Spleen (tissue), 11 donors: ENCODE measurements at regions not wholly inside any gene's neighbourhood (a gene's known extent, or its start where the extent isn't known, plus 50 kb on each side); places are given as distances from the start of the nearest gene placed in this dataset.

Source experiments
- DNase-seq: peaks from one replicate; pipeline ENCODE4 v3.0.0-alpha.2; 2020
- H3K27ac ChIP-seq, 8 donors: fragments of 200-600 bp; sonication (generic) in 7 of 8; 1 replicate in 4 of 8; 2 replicates in 4 of 8; pipeline versions ENCODE4 v1.5.0 to v1.8.0; 2016 to 2021; ENCODE audit warnings: inconsistent platforms in 4 of 8, mild to moderate bottlenecking in 4 of 8, moderate library complexity in 1 of 8
- H3K27me3 ChIP-seq, 7 donors: fragments of 200-600 bp; sonication (generic) in 6 of 7; replicated peaks in 1 of 7; 1 replicate in 4 of 7; 2 replicates in 3 of 7; pipeline versions ENCODE4 v1.5.0 to v1.8.0; 2016 to 2021; ENCODE audit warnings: inconsistent platforms in 3 of 7, mild to moderate bottlenecking in 1 of 7
- H3K36me3 ChIP-seq, 6 donors: fragments of 200-600 bp; sonication (generic) in 5 of 6; 1 replicate in 4 of 6; 2 replicates in 2 of 6; pipeline versions ENCODE4 v1.5.0 to v1.8.0; 2016 to 2021; ENCODE audit warnings: inconsistent platforms in 2 of 6
- H3K4me1 ChIP-seq, 6 donors: fragments of 200-600 bp; sonication (generic) in 5 of 6; 1 replicate in 3 of 6; 2 replicates in 3 of 6; pipeline versions ENCODE4 v1.5.0 to v1.8.0; 2016 to 2021; ENCODE audit warnings: inconsistent platforms in 3 of 6
- H3K4me3 ChIP-seq, 8 donors: fragments of 200-600 bp; sonication (generic) in 7 of 8; 1 replicate in 4 of 8; 2 replicates in 4 of 8; pipeline versions ENCODE4 v1.5.0 to v1.8.0; 2016 to 2021; ENCODE audit warnings: inconsistent platforms in 4 of 8, mild to moderate bottlenecking in 4 of 8, moderate library complexity in 2 of 8
- H3K9me3 ChIP-seq, 8 donors: fragments of 200-600 bp; sonication (generic) in 7 of 8; 1 replicate in 4 of 8; 2 replicates in 4 of 8; pipeline versions ENCODE4 v1.5.0 to v1.8.0; 2016 to 2021; ENCODE audit warnings: inconsistent platforms in 4 of 8
- CTCF ChIP-seq, 11 experiments: fragments of 200-600 bp in 7 of 11; fragments of 450-650 bp in 4 of 11; sonication (generic) in 4 of 11; IDR thresholded peaks in 8 of 11; conservative IDR thresholded peaks in 3 of 11; 1 replicate in 7 of 11; 2 replicates in 4 of 11; pipeline versions ENCODE4 v1.4.0 to v1.8.0; 2016 to 2021; ENCODE audit warnings: antibody characterized with exemption in 11 of 11, inconsistent platforms in 4 of 11, mild to moderate bottlenecking in 1 of 11
- POLR2A ChIP-seq, 3 donors: fragments of 450-650 bp; IDR thresholded peaks; one replicate each; pipeline ENCODE4 v1.5.1; 2017; ENCODE audit warnings: antibody characterized with exemption in 3 of 3, mild to moderate bottlenecking in 1 of 3
- POLR2AphosphoS5 ChIP-seq, 3 donors: sonication (generic); formaldehyde crosslinking; IDR thresholded peaks; one replicate each; pipeline ENCODE4 v1.5.1; 2017; ENCODE audit warnings: antibody characterized with exemption in 3 of 3
- WGBS, 5 donors: extraction: QIAGEN DNeasy Blood & Tissue Kit in 3 of 5; methylation state at CpG; one replicate each; pipeline versions ENCODE4 v1.1.5 to v1.1.7; 2013 to 2018; 5-methylcytosine and 5-hydroxymethylcytosine counted together
- intact Hi-C: fragments of 100-400 bp; cut with DNase I; formaldehyde crosslinking; loops from one replicate; pipeline ENCODE4 v1.15.0; 2023; ENCODE audit warnings: low total_unique reads
- donor health status: healthy with polysubstance abuse.
- donor health status: DM: no; HTN: no; CAD: no; lungs with moderate emphysema.
- donor health status: DM: no; HTN: no; CAD: no.
- donor health status: Bipolar disorder and iron deficiency.
- donor health status: healthy.
- donor health status: DM: no; HTN: no; CAD: no.
- donor health status: DM: yes; HTN: yes; CAD: no.

- Histone ChIP-seq H3K27me3 (no peaks in the 10 kb centered on the region), H3K36me3 (no peaks in the 10 kb centered on the region), H3K4me1 (no peaks in the 10 kb centered on the region), H3K27ac (no peak overlapping the region), H3K9me3 (peaks cover 0 to 54% (median 37%) of the 10 kb centered on the region in 8 donors), H3K4me3 (no peak overlapping the region)
- TF ChIP-seq POLR2A (IDR thresholded peaks at IDR 0.05) (no peak), POLR2AphosphoS5 (IDR thresholded peaks at IDR 0.05) (no peak), CTCF (IDR thresholded peaks at IDR 0.05 in 8 of 11, conservative IDR thresholded peaks at IDR 0.05 in 3 of 11) (no peak)
- WGBS, 5 donors, result 73 to 90% (median 77%) methylated on average over 1 of the region's 1 CpG
- intact Hi-C loops, result no loop called here
- no peak for DNase-seq
Observed at GRCh38 chr15:97615114-97615513, 345.4 kb upstream of the ARRDC4 start.

- WGBS, 5 donors, result 69 to 85% (median 73%) methylated on average over 3 of the region's 3 CpGs
- no peak overlapping the region for H3K27ac ChIP-seq
- H3K4me1 ChIP-seq, result no peaks in the 10 kb centered on the region
- TF ChIP-seq POLR2A (IDR thresholded peaks at IDR 0.05) (no peak), CTCF (IDR thresholded peaks at IDR 0.05 in 8 of 11, conservative IDR thresholded peaks at IDR 0.05 in 3 of 11) (no peak), POLR2AphosphoS5 (IDR thresholded peaks at IDR 0.05) (no peak)
- no peak for DNase-seq
- peaks cover 0 to 3% (median 0%) of the 10 kb centered on the region in 8 donors for H3K9me3 ChIP-seq
- H3K36me3 ChIP-seq, result no peaks in the 10 kb centered on the region
- H3K4me3 ChIP-seq, result no peak overlapping the region
- no peaks in the 10 kb centered on the region for H3K27me3 ChIP-seq
- intact Hi-C loops, result no loop called here
Observed at GRCh38 chr15:97623091-97623661, 337.3 kb upstream of the ARRDC4 start.

- Histone ChIP-seq H3K4me3 (no peak overlapping the region), H3K36me3 (no peaks in the 10 kb centered on the region), H3K4me1 (no peaks in the 10 kb centered on the region), H3K9me3 (peaks cover 0 to 12% (median 0%) of the 10 kb centered on the region in 8 donors), H3K27me3 (no peaks in the 10 kb centered on the region), H3K27ac (no peak overlapping the region)
- no peak for DNase-seq
- TF ChIP-seq POLR2AphosphoS5 (IDR thresholded peaks at IDR 0.05), result no peak
- no peak for TF ChIP-seq CTCF (IDR thresholded peaks at IDR 0.05 in 8 of 11, conservative IDR thresholded peaks at IDR 0.05 in 3 of 11)
- no peak for TF ChIP-seq POLR2A (IDR thresholded peaks at IDR 0.05)
- intact Hi-C loops, result no loop called here
- WGBS, 5 donors, result 44 to 69% (median 58%) methylated on average over 1 of the region's 1 CpG
Observed at GRCh38 chr15:97627634-97628033, 332.9 kb upstream of the ARRDC4 start.

- no peaks in the 10 kb centered on the region for H3K36me3 ChIP-seq
- no peak overlapping the region for H3K4me3 ChIP-seq
- no peak for TF ChIP-seq POLR2A (IDR thresholded peaks at IDR 0.05)
- TF ChIP-seq POLR2AphosphoS5 (IDR thresholded peaks at IDR 0.05), result no peak
- TF ChIP-seq CTCF (IDR thresholded peaks at IDR 0.05 in 8 of 11, conservative IDR thresholded peaks at IDR 0.05 in 3 of 11), result no peak
- no peaks in the 10 kb centered on the region for H3K4me1 ChIP-seq
- intact Hi-C loops, result no loop called here
- WGBS, 5 donors, result 56 to 68% (median 63%) methylated on average over 2 of the region's 2 CpGs
- peaks cover 0 to 4% (median 0%) of the 10 kb centered on the region in 8 donors for H3K9me3 ChIP-seq
- DNase-seq, result no peak
- H3K27me3 ChIP-seq, result no peaks in the 10 kb centered on the region
- H3K27ac ChIP-seq, result no peak overlapping the region
Observed at GRCh38 chr15:97645758-97646157, 314.7 kb upstream of the ARRDC4 start.
